ENCODE measurements at regions not wholly inside any gene's neighbourhood (a gene's known extent, or its start where the extent isn't known, plus 50 kb on each side); places are given as distances from the start of the nearest gene placed in this dataset.

- POLR2A ChIA-PET = no interaction called here
- TF ChIP-seq ZNF317 (CRISPR knock-in tag; IDR thresholded peaks at IDR 0.05) = no peak
- no peak for TF ChIP-seq U2AF2 (IDR thresholded peaks at IDR 0.05; ENCODE audit: low read depth, low read length)
- TF ChIP-seq NR0B2 (CRISPR knock-in tag; IDR thresholded peaks at IDR 0.05) = no peak
- TF ChIP-seq ZNF33A (CRISPR knock-in tag; IDR thresholded peaks at IDR 0.05; ENCODE audit: borderline replicate concordance) = no peak
- TF ChIP-seq DZIP1 (CRISPR knock-in tag; IDR thresholded peaks at IDR 0.05) = no peak
- no peak for TF ChIP-seq ARNT (IDR thresholded peaks at IDR 0.05)
- TF ChIP-seq CCDC6 (CRISPR knock-in tag; IDR thresholded peaks at IDR 0.05) = no peak
- TF ChIP-seq TBX3 (IDR thresholded peaks at IDR 0.05; ENCODE audit: borderline replicate concordance) = no peak
- no peak for TF ChIP-seq BCL3 (CRISPR knock-in tag; IDR thresholded peaks at IDR 0.05)
- no peak for TF ChIP-seq ZBTB43 (CRISPR knock-in tag; conservative IDR thresholded peaks at IDR 0.05)
- no peak for TF ChIP-seq ZNF749 (CRISPR knock-in tag; IDR thresholded peaks at IDR 0.05; ENCODE audit: borderline replicate concordance)
- no peak for TF ChIP-seq AKAP8 (CRISPR knock-in tag; IDR thresholded peaks at IDR 0.05)
- no peak for TF ChIP-seq ZNF468 (CRISPR knock-in tag; IDR thresholded peaks at IDR 0.05)
- no peak for TF ChIP-seq MEIS1 (CRISPR knock-in tag; IDR thresholded peaks at IDR 0.05; ENCODE audit: borderline replicate concordance)
- TF ChIP-seq AHR (CRISPR knock-in tag; IDR thresholded peaks at IDR 0.05) = no peak
- no peak for TF ChIP-seq SP5 (CRISPR knock-in tag; IDR thresholded peaks at IDR 0.05; ENCODE audit: borderline replicate concordance, low read depth)
- TF ChIP-seq PRDM10 (CRISPR knock-in tag; IDR thresholded peaks at IDR 0.05; ENCODE audit: low read depth) = no peak
- ATAC-seq (no peak), DNase-seq (ENCODE audit: low spot score) (no peak), FAIRE-seq (no peak)
- Histone ChIP-seq H3K36me3 (replicated peaks in 1 of 2; ENCODE audit: control insufficient read depth in 1 of 2, insufficient read depth in 2 of 2, low read length in 2 of 2) (no peaks in the 10 kb centered on the region), H3K27ac (ENCODE audit: extremely low read length, insufficient read depth, low read length) (no peak overlapping the region), H3K4me3 (replicated peaks in 1 of 3; ENCODE audit: insufficient read depth in 1 of 3, low read depth in 2 of 3, low read length in 3 of 3) (no peak overlapping the region), H3K79me2 (ENCODE audit: insufficient read depth, low read length) (no peaks in the 10 kb centered on the region), H3K9ac (ENCODE audit: insufficient read depth, low read depth, low read length) (no peak overlapping the region), H2AFZ (ENCODE audit: low read length) (no peak overlapping the region), H3K27me3 (ENCODE audit: control insufficient read depth in 1 of 2, insufficient read depth in 2 of 2, low read length in 2 of 2) (peaks cover 0 to 3% of the 10 kb centered on the region in 2 experiments; a peak in 1 of 5 replicates), H3K4me2 (ENCODE audit: low read depth, low read length) (no peak overlapping the region), H3K9me3 (ENCODE audit: low read length) (no peaks in the 10 kb centered on the region), H3K4me1 (ENCODE audit: insufficient read depth, low read length) (no peaks in the 10 kb centered on the region), H4K20me1 (ENCODE audit: insufficient read depth, low read length) (no peaks in the 10 kb centered on the region)
- WGBS (ENCODE audit: low lambda C conversion rate) = 30% methylated on average over 4 of the region's 4 CpGs
- no TSS peak for BruUV-seq (replicated peaks)
- intact Hi-C loops (cut with micrococcal nuclease; ENCODE audit: unreplicated experiment) = no loop called here
- CTCF ChIA-PET (ENCODE audit: low intra/inter-chr PET ratio, low total read pairs) = no interaction called here
- in situ Hi-C loops (cut with HindIII; ENCODE audit: extremely low pct_ligation_motif_present, low pct_unique_long_range_greater_than_20kb) = no loop called here
These were observed 168.2 kb downstream of the ICOS start for GRCh38 chr2:204104811-204105210.
